ENCODE measurements at regions not wholly inside any gene's neighbourhood (a gene's known extent, or its start where the extent isn't known, plus 50 kb on each side); places are given as distances from the start of the nearest gene placed in this dataset.

DNA sequence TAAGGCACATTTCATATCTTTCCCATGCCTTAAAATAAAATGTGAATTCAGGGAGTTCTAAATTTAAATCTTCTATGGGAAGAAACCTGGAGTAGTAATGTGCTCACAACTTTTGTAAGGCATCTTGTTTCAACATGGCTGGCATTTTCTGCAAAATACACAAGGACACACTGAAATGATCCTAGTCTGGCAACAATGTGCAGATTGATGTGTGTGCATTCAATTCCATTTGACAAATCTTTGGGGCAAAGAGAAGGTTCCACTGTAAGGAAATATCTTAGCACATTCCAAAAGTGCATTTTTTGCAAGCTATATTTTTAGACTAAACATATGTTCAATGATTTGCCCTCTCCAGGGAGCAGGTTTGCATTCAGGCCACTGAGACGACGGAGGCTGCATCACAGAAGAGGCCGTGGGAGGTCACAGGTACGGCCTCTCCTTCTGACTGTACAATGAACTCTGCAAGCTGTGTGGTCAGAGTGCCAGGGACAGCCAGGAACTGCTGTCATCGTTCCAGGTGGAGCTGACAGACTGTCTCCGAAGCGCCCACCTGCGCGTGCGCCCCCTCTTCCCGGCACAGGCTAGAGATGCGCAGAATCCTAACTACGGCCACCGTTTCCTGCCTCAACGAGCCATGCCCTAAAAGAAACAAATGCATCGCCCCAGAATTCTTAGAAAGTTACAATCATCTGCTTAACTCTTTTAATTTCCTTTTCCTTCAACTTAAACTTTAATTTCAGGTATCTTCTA, 149.2 kb upstream of the POU3F3 start:
- intact Hi-C loops (cut with DNase I; ENCODE audit: low total_unique reads): no loop called here
- no peak overlapping the region for H3K4me3 ChIP-seq (ENCODE audit: low read depth, poor library complexity, severe bottlenecking)
- TF ChIP-seq POLR2A (IDR thresholded peaks at IDR 0.05): no peak
- DNase-seq (ENCODE audit: low spot score in 2 of 2): no peak
- 83 to 86% methylated on average over 16 of the region's 16 CpGs for WGBS, 2 donors

DNA sequence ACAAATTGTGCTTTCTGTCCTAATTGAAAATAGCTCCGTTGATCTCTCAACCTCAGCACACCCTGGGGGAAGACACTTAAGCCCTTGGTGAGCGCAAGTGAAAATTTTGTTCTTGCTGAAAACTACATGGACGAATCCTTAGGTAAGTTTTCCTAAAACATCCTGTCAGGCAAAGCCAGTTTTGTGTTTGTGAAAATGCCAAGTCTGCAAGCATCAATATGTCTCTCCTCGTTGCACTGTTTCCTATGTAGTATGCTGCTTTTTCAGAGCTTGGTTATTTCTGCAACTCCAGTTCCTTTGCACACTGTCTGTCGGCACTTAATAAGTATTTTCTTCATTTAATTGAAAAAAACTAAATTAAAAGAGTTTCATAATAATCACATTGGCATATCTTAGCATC, 146.9 kb upstream of the POU3F3 start:
- H3K4me3 ChIP-seq (ENCODE audit: low read depth, poor library complexity, severe bottlenecking): no peak overlapping the region
- intact Hi-C loops (cut with DNase I; ENCODE audit: low total_unique reads): no loop called here
- 71 to 85% methylated on average over 5 of the region's 5 CpGs for WGBS, 2 donors
- TF ChIP-seq, protein P1, sequence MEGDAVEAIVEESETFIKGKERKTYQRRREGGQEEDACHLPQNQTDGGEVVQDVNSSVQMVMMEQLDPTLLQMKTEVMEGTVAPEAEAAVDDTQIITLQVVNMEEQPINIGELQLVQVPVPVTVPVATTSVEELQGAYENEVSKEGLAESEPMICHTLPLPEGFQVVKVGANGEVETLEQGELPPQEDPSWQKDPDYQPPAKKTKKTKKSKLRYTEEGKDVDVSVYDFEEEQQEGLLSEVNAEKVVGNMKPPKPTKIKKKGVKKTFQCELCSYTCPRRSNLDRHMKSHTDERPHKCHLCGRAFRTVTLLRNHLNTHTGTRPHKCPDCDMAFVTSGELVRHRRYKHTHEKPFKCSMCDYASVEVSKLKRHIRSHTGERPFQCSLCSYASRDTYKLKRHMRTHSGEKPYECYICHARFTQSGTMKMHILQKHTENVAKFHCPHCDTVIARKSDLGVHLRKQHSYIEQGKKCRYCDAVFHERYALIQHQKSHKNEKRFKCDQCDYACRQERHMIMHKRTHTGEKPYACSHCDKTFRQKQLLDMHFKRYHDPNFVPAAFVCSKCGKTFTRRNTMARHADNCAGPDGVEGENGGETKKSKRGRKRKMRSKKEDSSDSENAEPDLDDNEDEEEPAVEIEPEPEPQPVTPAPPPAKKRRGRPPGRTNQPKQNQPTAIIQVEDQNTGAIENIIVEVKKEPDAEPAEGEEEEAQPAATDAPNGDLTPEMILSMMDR (IDR thresholded peaks at IDR 0.05): no peak
- no peak for TF ChIP-seq POLR2A (IDR thresholded peaks at IDR 0.05)
- DNase-seq (ENCODE audit: low spot score in 2 of 2): no peak

DNA sequence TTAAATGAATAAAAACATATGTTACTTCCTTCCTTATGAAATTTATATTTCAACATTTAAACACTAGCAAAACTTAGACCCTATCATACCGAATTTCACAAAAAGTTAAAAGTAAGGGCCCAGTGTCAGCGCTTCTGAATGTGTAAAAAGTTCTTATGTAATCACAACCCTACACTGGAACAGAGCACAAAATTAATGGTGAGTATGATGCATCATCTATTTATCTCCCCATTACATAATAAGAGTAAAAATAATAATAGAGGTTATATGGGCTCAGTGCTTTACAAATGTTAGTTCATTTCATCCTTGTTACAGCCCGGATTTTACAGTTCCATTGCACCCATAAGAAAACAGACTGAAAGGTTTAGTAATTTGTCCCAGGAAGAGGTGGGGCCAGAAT, 144.9 kb upstream of the POU3F3 start:
- WGBS, 2 donors: 82 to 87% methylated on average over 3 of the region's 3 CpGs
- intact Hi-C loops (cut with DNase I; ENCODE audit: low total_unique reads): no loop called here
- no peak for TF ChIP-seq POLR2A (IDR thresholded peaks at IDR 0.05)
- TF ChIP-seq, protein P1 (IDR thresholded peaks at IDR 0.05): no peak
- DNase-seq (ENCODE audit: low spot score in 2 of 2): no peak
- no peak overlapping the region for H3K4me3 ChIP-seq (ENCODE audit: low read depth, poor library complexity, severe bottlenecking)

DNA sequence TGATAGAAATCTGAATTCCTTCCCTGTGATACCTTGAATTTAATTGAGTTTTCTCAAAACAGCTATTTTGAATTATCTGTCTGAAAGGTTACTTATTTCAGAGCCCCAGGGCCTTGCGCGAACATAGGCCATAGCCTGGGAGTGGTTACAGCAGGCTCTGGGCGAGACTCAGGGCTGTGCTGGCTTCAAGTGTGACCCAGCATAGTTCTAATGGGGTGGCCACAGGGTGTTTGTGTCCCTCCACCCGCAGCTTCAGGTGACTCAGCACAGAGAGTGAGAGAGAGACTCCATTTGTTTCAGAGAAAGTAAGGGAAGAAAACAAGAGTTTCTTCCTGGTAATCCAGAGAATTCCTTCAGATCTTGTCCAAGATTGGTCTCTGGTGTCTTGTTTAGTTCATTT, 137.9 kb upstream of the POU3F3 start:
- no peak overlapping the region for H3K4me3 ChIP-seq (ENCODE audit: low read depth, poor library complexity, severe bottlenecking)
- no peak for DNase-seq (ENCODE audit: low spot score in 2 of 2)
- TF ChIP-seq, protein P1 (IDR thresholded peaks at IDR 0.05): no peak
- no peak for TF ChIP-seq POLR2A (IDR thresholded peaks at IDR 0.05)
- intact Hi-C loops (cut with DNase I; ENCODE audit: low total_unique reads): no loop called here
- 70 to 76% methylated on average over 4 of the region's 4 CpGs for WGBS, 2 donors

DNA sequence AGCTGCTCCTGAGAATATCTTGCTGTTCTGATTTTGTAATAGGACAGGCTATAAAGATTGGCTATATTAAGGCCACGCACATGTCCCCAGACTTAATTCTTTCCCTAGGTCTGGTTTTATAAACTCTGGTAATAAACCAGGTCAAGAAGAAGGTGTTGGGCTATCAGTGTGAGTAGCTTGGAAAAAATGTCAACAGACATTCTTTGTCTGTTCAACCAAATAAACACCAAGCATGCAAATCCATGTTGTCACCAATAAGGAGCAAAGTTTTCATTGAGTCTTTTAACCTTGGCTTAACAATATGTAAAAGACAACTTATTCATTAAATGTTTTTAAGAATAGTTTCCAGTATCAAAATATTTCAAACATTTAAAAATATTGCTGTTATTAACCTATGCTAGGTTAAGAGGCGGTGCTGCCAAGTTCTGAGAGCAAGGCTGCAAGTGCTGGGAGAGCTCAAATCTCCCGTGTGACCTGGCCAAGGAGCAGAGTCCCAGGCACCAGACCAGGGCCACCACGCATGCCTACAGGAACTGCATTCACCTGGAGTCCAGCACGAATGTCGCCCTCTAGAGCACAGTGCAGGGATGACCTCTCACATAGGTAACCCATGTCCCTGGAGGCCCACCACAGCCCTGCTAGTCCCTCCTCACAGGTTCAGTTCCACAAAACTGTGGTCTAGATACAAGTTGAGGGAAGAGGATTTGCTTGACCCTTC, 120.5 kb upstream of the POU3F3 start:
- DNase-seq (ENCODE audit: low spot score in 2 of 2): no peak
- H3K4me3 ChIP-seq (ENCODE audit: low read depth, poor library complexity, severe bottlenecking): no peak overlapping the region
- intact Hi-C loops (cut with DNase I; ENCODE audit: low total_unique reads): no loop called here
- 74 to 81% methylated on average over 6 of the region's 6 CpGs for WGBS, 2 donors
- TF ChIP-seq POLR2A (IDR thresholded peaks at IDR 0.05): no peak
- TF ChIP-seq, protein P1 (IDR thresholded peaks at IDR 0.05): no peak

DNA sequence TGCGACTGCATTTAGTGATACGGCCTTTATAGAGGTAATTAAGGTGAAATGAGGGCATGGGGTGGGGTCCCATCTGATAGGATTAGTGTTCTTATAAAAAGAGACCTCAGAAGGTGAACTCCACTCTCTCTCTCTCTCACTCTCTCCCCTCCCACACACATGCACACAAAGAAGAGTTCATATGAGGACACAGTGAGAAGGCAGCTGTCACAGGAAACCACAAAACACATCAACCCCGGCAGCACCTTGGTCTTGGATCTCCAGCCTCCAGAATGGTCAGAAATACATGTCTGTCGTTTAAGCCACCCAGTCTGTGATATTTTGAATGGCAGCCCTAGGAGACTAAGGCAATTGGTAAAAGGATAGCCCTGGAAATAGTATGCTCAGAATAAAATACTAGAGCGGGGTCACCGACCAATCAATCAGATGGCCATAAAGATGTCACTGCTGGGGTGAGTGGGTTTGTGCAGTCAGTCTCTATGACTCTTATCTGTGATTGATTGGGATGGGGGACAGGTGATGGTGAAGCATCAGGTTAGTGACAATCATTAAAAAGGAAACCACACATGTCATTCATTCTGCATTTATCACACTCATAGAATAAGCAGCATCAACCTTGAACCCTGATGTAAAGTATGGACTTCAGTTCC, 118.9 kb upstream of the POU3F3 start:
- intact Hi-C loops (cut with DNase I; ENCODE audit: low total_unique reads): no loop called here
- WGBS, 2 donors: 57 to 61% methylated on average over 6 of the region's 6 CpGs
- TF ChIP-seq POLR2A (IDR thresholded peaks at IDR 0.05): no peak
- TF ChIP-seq, protein P1 (IDR thresholded peaks at IDR 0.05): no peak
- no peak overlapping the region for H3K4me3 ChIP-seq (ENCODE audit: low read depth, poor library complexity, severe bottlenecking)
- DNase-seq (ENCODE audit: low spot score in 2 of 2): no peak

Data from lower leg skin (tissue), 4 donors.